H9 (cell line): ENCODE measurements at regions not wholly inside any gene's neighbourhood (a gene's known extent, or its start where the extent isn't known, plus 50 kb on each side); places are given as distances from the start of the nearest gene placed in this dataset.

ENCODE experiments used
- DNase-seq: peaks from one replicate; pipeline ENCODE4 v3.0.0-alpha.2; 2017
- H2AFZ ChIP-seq: one replicate; pipeline ENCODE4 v1.6.1; 2013; ENCODE audit warnings: mild to moderate bottlenecking, low read length, control low read depth, moderate library complexity
- H2AK5ac ChIP-seq: 2 replicates; pipeline ENCODE4 v1.6.1; 2013; ENCODE audit warnings: low read length, control low read depth, mixed read lengths; ENCODE audit not compliant: insufficient read length
- H2BK120ac ChIP-seq: one replicate; pipeline ENCODE4 v1.6.1; 2013; ENCODE audit warnings: low read depth, mild to moderate bottlenecking, low read length, control low read depth, inconsistent platforms; ENCODE audit not compliant: poor library complexity, severe bottlenecking
- H2BK12ac ChIP-seq: 2 replicates; pipeline ENCODE4 v1.6.1; 2013; ENCODE audit warnings: low read length, control low read depth, mixed read lengths, low read depth; ENCODE audit not compliant: insufficient read length
- H2BK15ac ChIP-seq: 2 replicates; pipeline ENCODE4 v1.6.1; 2013; ENCODE audit warnings: low read depth, low read length, control low read depth
- H2BK20ac ChIP-seq: one replicate; pipeline ENCODE4 v1.6.1; 2013; ENCODE audit warnings: low read depth, mild to moderate bottlenecking, low read length, control low read depth, inconsistent platforms; ENCODE audit not compliant: poor library complexity, severe bottlenecking
- H2BK5ac ChIP-seq: 2 replicates; pipeline ENCODE4 v1.6.1; 2013; ENCODE audit warnings: low read length, control low read depth, mixed read lengths; ENCODE audit not compliant: insufficient read length
- H3K14ac ChIP-seq: 2 replicates; pipeline ENCODE4 v1.6.1; 2013; ENCODE audit warnings: low read length, control low read depth; ENCODE audit not compliant: insufficient read depth
- H3K18ac ChIP-seq: 2 replicates; pipeline ENCODE4 v1.6.1; 2013; ENCODE audit warnings: low read depth, mild to moderate bottlenecking, mixed read lengths, low read length, control low read depth; ENCODE audit not compliant: insufficient read length
- H3K23ac ChIP-seq: 2 replicates; pipeline ENCODE4 v1.6.1; 2013; ENCODE audit warnings: low read length, control low read depth, mixed read lengths, low read depth; ENCODE audit not compliant: insufficient read length
- H3K23me2 ChIP-seq: 2 replicates; pipeline ENCODE4 v1.6.1; 2013; ENCODE audit warnings: low read depth, mild to moderate bottlenecking, mixed read lengths, low read length, control low read depth; ENCODE audit not compliant: insufficient read length, poor library complexity, severe bottlenecking
- H3K27ac ChIP-seq: 2 replicates; pipeline ENCODE4 v1.5.1; 2013; ENCODE audit warnings: low read length, control low read depth, mixed read lengths, low read depth; ENCODE audit not compliant: insufficient read length
- H3K27me3 ChIP-seq: 2 replicates; pipeline ENCODE4 v1.6.1; 2013; ENCODE audit warnings: low read length, control low read depth, inconsistent platforms; ENCODE audit not compliant: insufficient read depth
- H3K4ac ChIP-seq: 2 replicates; pipeline ENCODE4 v1.6.1; 2013; ENCODE audit warnings: low read depth, mild to moderate bottlenecking, control low read depth, inconsistent platforms, low read length, moderate library complexity
- H3K4me1 ChIP-seq: 2 replicates; pipeline ENCODE4 v1.6.1; 2013; ENCODE audit warnings: low read length, control low read depth, inconsistent platforms; ENCODE audit not compliant: insufficient read depth
- H3K4me2 ChIP-seq: 2 replicates; pipeline ENCODE4 v1.6.1; 2013; ENCODE audit warnings: low read length, control low read depth, mixed read lengths; ENCODE audit not compliant: insufficient read length, insufficient read depth
- H3K56ac ChIP-seq: 2 replicates; pipeline ENCODE4 v1.6.1; 2013; ENCODE audit warnings: low read depth, mild to moderate bottlenecking, mixed read lengths, low read length, control low read depth; ENCODE audit not compliant: insufficient read length
- H3K79me1 ChIP-seq: 2 replicates; pipeline ENCODE4 v1.6.1; 2013; ENCODE audit warnings: low read depth, mild to moderate bottlenecking, moderate library complexity, low read length, control low read depth, inconsistent platforms; ENCODE audit not compliant: insufficient read depth, poor library complexity, severe bottlenecking
- H3K79me2 ChIP-seq: 2 replicates; pipeline ENCODE4 v1.6.1; 2013; ENCODE audit warnings: low read length, control low read depth, inconsistent platforms; ENCODE audit not compliant: insufficient read depth
- H3K9ac ChIP-seq: 2 replicates; pipeline ENCODE4 v1.6.1; 2013; ENCODE audit warnings: low read length, control low read depth, mixed read lengths; ENCODE audit not compliant: insufficient read length; ENCODE audit errors: extremely low read depth
- H3K9me3 ChIP-seq: one replicate; pipeline ENCODE4 v1.6.1; 2013; ENCODE audit warnings: low read depth, low read length, inconsistent platforms; ENCODE audit not compliant: control insufficient read depth
- H3T11ph ChIP-seq: one replicate; pipeline ENCODE4 v1.6.1; 2013; ENCODE audit warnings: mild to moderate bottlenecking, low read length, control low read depth, inconsistent platforms
- H4K20me1 ChIP-seq: one replicate; pipeline ENCODE4 v1.6.1; 2013; ENCODE audit not compliant: control insufficient read depth, insufficient read length, insufficient read depth
- H4K5ac ChIP-seq: 2 replicates; pipeline ENCODE4 v1.6.1; 2013; ENCODE audit warnings: low read depth, mild to moderate bottlenecking, mixed read lengths, low read length, control low read depth; ENCODE audit not compliant: insufficient read length
- H4K8ac ChIP-seq: replicated peaks from 2 replicates; pipeline ENCODE4 v1.6.1; 2013; ENCODE audit warnings: low read length, control low read depth, mixed read lengths, low read depth; ENCODE audit not compliant: insufficient read length
- H4K91ac ChIP-seq: 2 replicates; pipeline ENCODE4 v1.6.1; 2013; ENCODE audit warnings: low read depth, mild to moderate bottlenecking, moderate library complexity, mixed read lengths, low read length, control low read depth; ENCODE audit not compliant: insufficient read length
- H3K27ac Mint-ChIP-seq, 3 experiments: 2 replicates in 2 of 3; 3 replicates in 1 of 3; pipeline ENCODE4 v1.8.0; 2020 to 2021; ENCODE audit warnings: mixed read lengths in 3 of 3, mild to moderate bottlenecking in 1 of 3, moderate library complexity in 1 of 3
- H3K27me3 Mint-ChIP-seq: 2 replicates; pipeline ENCODE4 v1.8.0; 2021; ENCODE audit warnings: low read depth, mild to moderate bottlenecking, moderate library complexity, mixed read lengths
- H3K36me3 Mint-ChIP-seq, 3 experiments: 2 replicates in 2 of 3; 3 replicates in 1 of 3; pipeline ENCODE4 v1.8.0; 2020 to 2021; ENCODE audit warnings: low read depth in 3 of 3, mixed read lengths in 3 of 3; ENCODE audit not compliant: insufficient read depth in 1 of 3
- H3K4me1 Mint-ChIP-seq, 2 experiments: 2 replicates each; pipeline ENCODE4 v1.8.0; 2020; ENCODE audit warnings: mixed read lengths in 2 of 2
- H3K4me3 Mint-ChIP-seq, 2 experiments: 2 replicates in 1 of 2; 3 replicates in 1 of 2; pipeline ENCODE4 v1.8.0; 2020 to 2021; ENCODE audit warnings: mild to moderate bottlenecking in 2 of 2, mixed read lengths in 2 of 2, moderate library complexity in 1 of 2
- H3K9me3 Mint-ChIP-seq, 2 experiments: 2 replicates in 1 of 2; 3 replicates in 1 of 2; pipeline ENCODE4 v1.8.0; 2020; ENCODE audit warnings: mild to moderate bottlenecking in 2 of 2, mixed read lengths in 2 of 2, moderate library complexity in 1 of 2
- WGBS: extraction: QIAGEN DNeasy Blood & Tissue Kit; methylation state at CpG from one replicate; pipeline ENCODE4 v1.1.7; 2013; ENCODE audit warnings: missing lambda C conversion rate, low lambda C conversion rate, mixed read lengths; ENCODE audit not compliant: insufficient read length; ENCODE audit errors: extremely low coverage; 5-methylcytosine and 5-hydroxymethylcytosine counted together
- TF ChIP-seq, protein P1 (sequence below): fragments of 200-600 bp; sonication (generic); conservative IDR thresholded peaks from 3 replicates; pipeline ENCODE4 v1.8.0; 2021; ENCODE audit warnings: antibody characterized with exemption, mild to moderate bottlenecking

DNA sequence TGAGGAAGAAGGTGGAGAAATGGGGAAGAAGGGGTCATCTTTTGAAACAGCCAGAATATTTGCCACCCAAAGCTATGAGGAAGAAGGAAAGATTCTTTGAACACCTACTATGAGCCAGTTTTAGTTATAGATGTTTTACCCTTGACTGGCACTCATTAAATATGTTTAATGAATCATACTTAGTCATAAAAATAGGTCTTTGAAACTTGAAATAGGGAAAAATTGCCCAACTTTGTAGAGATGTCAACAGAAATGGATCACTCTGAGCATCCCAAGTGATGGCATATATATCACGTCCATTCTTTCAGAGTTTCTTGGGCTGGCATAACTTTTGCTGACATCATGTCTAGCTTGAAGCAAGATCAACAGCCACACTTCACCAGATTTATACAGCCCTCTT is 263.5 kb downstream of the RPAP3 start:
- H3K9me3 Mint-ChIP-seq, result peaks cover 49 to 56% of the 10 kb centered on the region in 2 experiments

More for the DNA sequence above, 263.5 kb downstream of the RPAP3 start:
- H3K4me2 ChIP-seq, result no peak overlapping the region
- H4K8ac ChIP-seq, result no peak overlapping the region
- H3K18ac ChIP-seq, result no peak overlapping the region
- peaks cover 0 to 26% (median 22%) of the 10 kb centered on the region in 3 experiments; a peak in 6 of 7 replicates for H3K36me3 Mint-ChIP-seq
- H3K9ac ChIP-seq, result no peak overlapping the region
- H2AFZ ChIP-seq, result no peak overlapping the region
- H3K27ac Mint-ChIP-seq, result no peak overlapping the region
- H3K4me3 Mint-ChIP-seq, result no peak overlapping the region
- DNase-seq, result no peak
- no CpG with 5 or more reads among the region's 1 CpG for WGBS
- no peak overlapping the region for H3T11ph ChIP-seq
- no peak overlapping the region for H4K91ac ChIP-seq
- no peak overlapping the region for H3K14ac ChIP-seq
- no peak overlapping the region for H2BK5ac ChIP-seq
- no peak overlapping the region for H3K23ac ChIP-seq
- no peak overlapping the region for H2BK20ac ChIP-seq
- no peaks in the 10 kb centered on the region for H3K27me3 ChIP-seq
- no peak overlapping the region for H3K27ac ChIP-seq
- no peaks in the 10 kb centered on the region for H3K4me1 ChIP-seq
- H2BK12ac ChIP-seq, result no peak overlapping the region
- no peaks in the 10 kb centered on the region for H4K20me1 ChIP-seq
- no peak overlapping the region for H2BK15ac ChIP-seq
- H3K56ac ChIP-seq, result no peak overlapping the region
- TF ChIP-seq, protein P1, sequence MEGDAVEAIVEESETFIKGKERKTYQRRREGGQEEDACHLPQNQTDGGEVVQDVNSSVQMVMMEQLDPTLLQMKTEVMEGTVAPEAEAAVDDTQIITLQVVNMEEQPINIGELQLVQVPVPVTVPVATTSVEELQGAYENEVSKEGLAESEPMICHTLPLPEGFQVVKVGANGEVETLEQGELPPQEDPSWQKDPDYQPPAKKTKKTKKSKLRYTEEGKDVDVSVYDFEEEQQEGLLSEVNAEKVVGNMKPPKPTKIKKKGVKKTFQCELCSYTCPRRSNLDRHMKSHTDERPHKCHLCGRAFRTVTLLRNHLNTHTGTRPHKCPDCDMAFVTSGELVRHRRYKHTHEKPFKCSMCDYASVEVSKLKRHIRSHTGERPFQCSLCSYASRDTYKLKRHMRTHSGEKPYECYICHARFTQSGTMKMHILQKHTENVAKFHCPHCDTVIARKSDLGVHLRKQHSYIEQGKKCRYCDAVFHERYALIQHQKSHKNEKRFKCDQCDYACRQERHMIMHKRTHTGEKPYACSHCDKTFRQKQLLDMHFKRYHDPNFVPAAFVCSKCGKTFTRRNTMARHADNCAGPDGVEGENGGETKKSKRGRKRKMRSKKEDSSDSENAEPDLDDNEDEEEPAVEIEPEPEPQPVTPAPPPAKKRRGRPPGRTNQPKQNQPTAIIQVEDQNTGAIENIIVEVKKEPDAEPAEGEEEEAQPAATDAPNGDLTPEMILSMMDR, result no peak
- H3K4me1 Mint-ChIP-seq, result no peaks in the 10 kb centered on the region
- H2AK5ac ChIP-seq, result no peak overlapping the region
- H3K27me3 Mint-ChIP-seq, result peaks cover 2% of the 10 kb centered on the region
- no peak overlapping the region for H4K5ac ChIP-seq
- no peaks in the 10 kb centered on the region for H3K79me2 ChIP-seq
- no peaks in the 10 kb centered on the region for H3K9me3 ChIP-seq
- no peak overlapping the region for H3K4ac ChIP-seq
- no peaks in the 10 kb centered on the region for H3K23me2 ChIP-seq
- no peak overlapping the region for H2BK120ac ChIP-seq
- H3K79me1 ChIP-seq, result no peaks in the 10 kb centered on the region
